ENCODE measurements at regions not wholly inside any gene's neighbourhood (a gene's known extent, or its start where the extent isn't known, plus 50 kb on each side); places are given as distances from the start of the nearest gene placed in this dataset.

GRCh38 chr5:124566875-124567450 is 179.5 kb downstream of the ZNF608 start:
- TF ChIP-seq CTCF (IDR thresholded peaks at IDR 0.05 in 2 of 3, conservative IDR thresholded peaks at IDR 0.05 in 1 of 3; ENCODE audit: borderline replicate concordance in 1 of 3, insufficient read depth in 1 of 3, low read depth in 2 of 3, low read length in 2 of 3) (no peak), TCF7L2 (IDR thresholded peaks at IDR 0.05; ENCODE audit: borderline replicate concordance, extremely low read depth, insufficient read depth, insufficient read length) (no peak), SRF (IDR thresholded peaks at IDR 0.05; ENCODE audit: low read depth) (no peak), RAD21 (IDR thresholded peaks at IDR 0.05; ENCODE audit: low read depth) (no peak), POLR2A (IDR thresholded peaks at IDR 0.05; ENCODE audit: borderline replicate concordance, extremely low read depth, insufficient read depth, insufficient read length) (no peak), YY1 (IDR thresholded peaks at IDR 0.05; ENCODE audit: extremely low read depth, insufficient replicate concordance, low read depth, low read length) (no peak), CBX3 (IDR thresholded peaks at IDR 0.05; ENCODE audit: low read depth) (no peak), EZH2phosphoT487 (IDR thresholded peaks at IDR 0.05; ENCODE audit: borderline replicate concordance) (no peak), SIN3A (IDR thresholded peaks at IDR 0.05; ENCODE audit: low read depth) (no peak), POLR2AphosphoS5 (IDR thresholded peaks at IDR 0.05; ENCODE audit: low read depth, low read length) (no peak), EGR1 (IDR thresholded peaks at IDR 0.05; ENCODE audit: low read depth) (no peak)
- TF ChIP-seq, protein P1, sequence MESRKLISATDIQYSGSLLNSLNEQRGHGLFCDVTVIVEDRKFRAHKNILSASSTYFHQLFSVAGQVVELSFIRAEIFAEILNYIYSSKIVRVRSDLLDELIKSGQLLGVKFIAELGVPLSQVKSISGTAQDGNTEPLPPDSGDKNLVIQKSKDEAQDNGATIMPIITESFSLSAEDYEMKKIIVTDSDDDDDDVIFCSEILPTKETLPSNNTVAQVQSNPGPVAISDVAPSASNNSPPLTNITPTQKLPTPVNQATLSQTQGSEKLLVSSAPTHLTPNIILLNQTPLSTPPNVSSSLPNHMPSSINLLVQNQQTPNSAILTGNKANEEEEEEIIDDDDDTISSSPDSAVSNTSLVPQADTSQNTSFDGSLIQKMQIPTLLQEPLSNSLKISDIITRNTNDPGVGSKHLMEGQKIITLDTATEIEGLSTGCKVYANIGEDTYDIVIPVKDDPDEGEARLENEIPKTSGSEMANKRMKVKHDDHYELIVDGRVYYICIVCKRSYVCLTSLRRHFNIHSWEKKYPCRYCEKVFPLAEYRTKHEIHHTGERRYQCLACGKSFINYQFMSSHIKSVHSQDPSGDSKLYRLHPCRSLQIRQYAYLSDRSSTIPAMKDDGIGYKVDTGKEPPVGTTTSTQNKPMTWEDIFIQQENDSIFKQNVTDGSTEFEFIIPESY (IDR thresholded peaks at IDR 0.05; ENCODE audit: extremely low read depth, insufficient replicate concordance, low read length): no peak

Measured in HCT116 (cell line).